HG03457 (cell line): ENCODE measurements at regions not wholly inside any gene's neighbourhood (a gene's known extent, or its start where the extent isn't known, plus 50 kb on each side); places are given as distances from the start of the nearest gene placed in this dataset.

ENCODE experiments used
- ATAC-seq: cut with Tn5 transposase; IDR thresholded peaks from one replicate; pipeline ENCODE4 v1.9.1; 2021; ENCODE audit warnings: moderate number of reproducible peaks; ENCODE audit not compliant: unreplicated experiment

DNA sequence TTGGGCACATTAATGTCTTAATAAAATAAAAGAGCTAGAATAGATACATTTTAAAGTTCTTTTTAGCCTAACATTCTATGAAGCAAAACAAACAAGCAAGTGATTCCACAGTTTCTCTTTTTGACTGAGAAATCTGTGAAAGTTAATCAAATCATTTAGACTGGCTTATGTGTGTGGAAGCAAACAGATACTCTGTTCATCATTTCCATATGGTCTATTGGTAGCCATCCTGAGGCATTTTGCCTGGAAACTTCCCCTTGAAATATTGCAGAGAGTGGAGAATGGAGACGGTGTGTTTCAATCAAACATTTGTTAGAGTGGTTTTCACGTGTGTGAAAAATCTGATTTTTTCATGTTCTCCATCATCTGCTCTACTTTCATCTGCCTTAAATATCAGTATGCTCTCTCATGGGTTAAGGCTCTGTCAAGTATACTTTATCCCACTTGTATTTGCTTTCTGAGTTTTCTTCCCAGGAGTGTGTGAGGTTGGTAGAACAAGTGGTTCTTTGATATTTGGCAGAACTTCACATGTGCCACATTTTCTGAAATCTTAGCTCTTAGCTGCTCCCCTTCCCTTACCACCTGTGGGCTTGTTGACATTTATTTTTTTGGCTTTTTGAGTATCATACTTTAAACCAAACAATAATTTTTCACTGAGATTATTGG, 139.1 kb upstream of the PTGFR start:
- no peak for ATAC-seq

- no peak for ATAC-seq
Measured at GRCh38 chr1:78355656-78356055, 135.1 kb upstream of the PTGFR start.

GRCh38 chr1:78358165-78358564, 132.6 kb upstream of the PTGFR start:
- no peak for ATAC-seq

- ATAC-seq = no peak
Measured at GRCh38 chr1:78359666-78360065, 131.1 kb upstream of the PTGFR start.

- ATAC-seq = no peak
Measured at GRCh38 chr1:78360584-78360983, 130.2 kb upstream of the PTGFR start.

DNA sequence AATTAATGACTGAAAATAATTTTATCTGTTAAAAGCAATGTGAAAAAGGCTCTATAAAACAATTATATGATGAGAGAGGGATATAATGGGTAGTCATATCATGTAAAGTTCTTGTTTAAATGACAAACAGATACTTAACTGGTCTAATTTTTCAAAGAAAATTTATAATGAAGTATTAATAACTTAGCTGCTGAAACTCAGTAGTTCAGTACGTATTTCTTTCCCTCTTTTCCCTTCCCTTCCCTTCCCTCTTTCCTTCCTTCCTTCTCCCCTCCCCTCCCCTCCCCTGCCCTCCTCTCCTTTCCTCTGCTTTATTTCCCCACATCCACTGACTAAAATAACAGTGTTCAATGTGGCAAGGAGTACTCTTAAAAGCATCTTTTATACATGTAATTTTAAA, 123.1 kb upstream of the PTGFR start:
- no peak for ATAC-seq

DNA sequence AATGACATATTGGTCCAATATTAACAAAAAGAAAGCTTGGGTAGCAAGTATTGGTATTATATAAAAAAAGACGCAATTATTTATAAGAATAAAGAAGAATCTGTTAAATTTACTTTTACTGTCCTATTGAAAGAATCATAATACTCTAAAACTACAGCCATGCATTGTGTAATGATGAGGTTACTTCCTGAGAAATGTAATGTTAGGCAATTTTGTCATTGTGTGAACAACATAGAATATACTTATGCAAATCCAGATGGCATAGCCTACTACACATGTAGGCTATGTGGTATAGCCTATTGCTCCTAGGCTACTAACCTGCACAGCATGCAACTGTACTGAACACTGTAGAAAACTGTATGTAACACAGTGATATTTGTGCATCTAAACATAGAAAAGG, 121.2 kb upstream of the PTGFR start:
- no peak for ATAC-seq

GRCh38 chr1:78370356-78370755, 120.4 kb upstream of the PTGFR start:
- ATAC-seq = peak; percentile 68

- peak; percentile 62 for ATAC-seq
Measured at GRCh38 chr1:78370779-78371482, 119.8 kb upstream of the PTGFR start.

- no peak for ATAC-seq
Measured at GRCh38 chr1:78373676-78374075, 117.1 kb upstream of the PTGFR start.

DNA sequence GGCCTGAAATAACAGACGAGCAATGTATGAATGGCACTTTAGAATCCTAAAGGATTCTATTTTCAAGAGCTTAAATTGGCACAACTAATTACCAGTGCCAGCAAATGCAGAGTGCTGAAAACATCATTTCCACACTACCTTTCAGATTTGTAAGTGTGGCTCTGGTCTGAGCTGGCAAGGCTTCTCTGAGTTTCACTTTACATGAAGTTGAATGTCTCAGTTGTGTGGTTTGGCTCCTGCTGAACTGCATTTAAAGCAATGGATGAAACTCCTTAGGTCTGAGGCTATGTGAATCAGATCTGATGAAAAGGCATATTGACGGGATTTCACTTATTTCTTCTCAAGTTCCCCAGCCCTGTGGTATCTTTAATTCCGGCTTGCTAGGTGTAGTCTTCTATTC, 114.8 kb upstream of the PTGFR start:
- no peak for ATAC-seq

DNA sequence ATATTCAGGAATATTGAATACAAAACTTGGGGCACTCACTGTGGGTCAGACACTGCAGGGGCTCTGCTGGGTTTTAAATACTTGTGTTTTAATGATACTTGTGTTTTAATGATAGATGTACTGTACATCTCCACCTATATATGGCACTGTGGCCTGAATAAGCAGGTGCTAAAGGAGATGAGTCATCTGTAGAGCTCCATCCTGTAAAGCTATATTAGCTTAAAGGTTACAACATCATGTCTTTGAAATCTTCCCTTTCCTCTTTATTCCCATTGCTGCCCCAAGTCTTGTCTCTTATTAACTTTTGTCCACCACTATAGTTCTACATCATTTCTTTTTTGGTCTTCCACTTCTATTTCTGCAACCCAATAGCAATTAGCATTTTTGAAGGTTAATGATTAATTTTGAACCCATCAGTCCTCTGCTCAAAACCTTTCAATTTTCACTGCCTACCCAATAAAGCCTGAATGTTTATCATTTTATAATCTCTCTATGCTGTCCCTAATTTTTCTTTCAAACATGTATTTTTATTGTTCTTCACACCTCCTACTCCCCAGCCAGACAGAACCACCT, 113.3 kb upstream of the PTGFR start:
- ATAC-seq = peak; percentile 96

DNA sequence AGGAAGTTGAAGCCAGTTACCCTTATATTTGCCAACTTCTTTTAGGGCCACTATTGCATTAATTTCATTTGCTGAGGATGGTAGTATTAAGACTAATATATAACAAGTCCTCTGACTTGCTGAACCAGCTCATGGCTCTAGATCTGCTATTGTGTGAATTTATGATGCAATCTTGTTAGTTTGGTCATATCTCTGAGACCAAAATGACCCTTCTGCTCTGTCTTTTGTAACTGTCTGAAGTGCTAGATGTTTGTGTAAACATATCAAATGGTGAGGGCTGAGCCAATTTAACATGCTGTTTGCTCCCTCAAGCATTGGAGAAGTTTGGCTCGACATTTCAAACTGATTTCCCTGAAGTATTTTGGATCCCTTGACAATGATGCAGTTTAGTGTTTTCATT, 106.9 kb upstream of the PTGFR start:
- no peak for ATAC-seq

DNA sequence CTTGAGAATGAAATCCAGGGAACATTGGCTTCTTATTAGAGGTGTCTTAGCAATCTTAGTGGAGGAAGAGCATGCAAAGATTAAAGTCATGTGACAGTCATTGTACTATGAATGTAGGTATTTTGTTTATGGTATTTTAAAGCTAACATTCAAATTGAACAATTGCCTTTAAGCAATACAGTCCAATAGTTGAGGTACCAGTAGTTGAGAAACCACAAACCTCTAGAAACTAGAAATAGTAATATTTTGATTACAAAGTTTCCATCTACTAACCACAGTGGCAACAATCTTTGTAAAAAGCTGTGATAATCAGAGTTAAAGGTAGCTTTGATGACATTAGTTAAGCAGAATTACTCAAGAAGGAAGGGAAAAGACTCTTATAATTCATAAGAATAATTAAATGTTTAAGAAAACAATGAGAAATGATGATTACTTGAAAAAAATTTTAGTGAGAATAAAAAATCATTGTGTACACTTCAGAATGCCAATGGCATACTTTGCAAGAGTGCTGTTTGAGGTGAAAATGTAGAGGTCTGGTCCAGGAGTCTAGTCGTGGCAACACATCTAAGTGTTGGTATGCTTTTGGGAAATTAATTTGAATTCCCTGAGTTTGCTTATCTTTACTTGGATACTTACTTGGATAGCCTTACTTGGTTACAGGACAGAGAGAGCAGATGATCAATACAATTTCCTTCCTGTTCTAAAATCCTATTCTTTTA, 104.9 kb upstream of the PTGFR start:
- peak; percentile 92 for ATAC-seq

GRCh38 chr1:78387201-78387600, 103.6 kb upstream of the PTGFR start:
- ATAC-seq = no peak

DNA sequence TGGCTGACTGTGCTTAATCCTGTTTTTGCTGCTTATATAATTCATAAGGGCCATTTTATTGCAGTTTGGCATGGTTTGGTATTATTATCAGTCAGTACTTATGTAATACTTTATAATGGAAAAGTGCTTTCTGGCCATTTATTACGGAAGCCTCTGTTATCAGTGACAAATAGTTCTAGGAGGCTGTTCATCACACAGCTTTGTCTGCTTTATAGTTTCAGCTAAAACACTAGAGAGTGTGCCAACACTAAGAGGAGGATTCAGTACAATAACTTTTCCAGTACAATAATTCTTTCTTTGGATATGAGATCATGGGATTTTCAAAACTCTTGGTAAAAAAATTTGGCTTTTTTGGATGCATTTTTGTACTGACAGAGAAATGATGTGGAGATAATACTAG, 102.9 kb upstream of the PTGFR start:
- ATAC-seq = no peak

GRCh38 chr1:78388275-78388674, 102.5 kb upstream of the PTGFR start:
- ATAC-seq = no peak

GRCh38 chr1:78401148-78401547, 89.6 kb upstream of the PTGFR start:
- ATAC-seq = no peak

- no peak for ATAC-seq
Measured at GRCh38 chr1:78408192-78408591, 82.6 kb upstream of the PTGFR start.

- no peak for ATAC-seq
Measured at GRCh38 chr1:78408810-78409209, 82.0 kb upstream of the PTGFR start.

DNA sequence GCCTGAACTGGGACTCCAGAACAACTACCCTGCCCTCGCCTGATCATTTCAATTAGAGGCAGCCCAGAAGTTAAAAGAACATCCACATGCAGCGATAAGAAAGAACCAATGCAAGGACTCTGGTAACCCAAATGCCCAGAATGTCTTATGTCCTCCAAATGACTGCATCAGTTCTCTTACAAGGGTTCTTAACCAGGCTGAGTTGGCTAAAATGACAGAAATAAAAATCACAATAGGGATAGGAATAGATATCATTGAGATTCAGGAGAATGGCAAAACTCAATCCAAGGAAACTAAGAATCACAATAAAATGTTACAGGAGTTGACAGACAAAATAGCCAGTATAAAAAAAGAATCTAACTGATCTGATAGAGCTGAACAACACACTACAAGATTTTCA, 80.1 kb upstream of the PTGFR start:
- no peak for ATAC-seq

GRCh38 chr1:78411707-78412106, 79.1 kb upstream of the PTGFR start:
- ATAC-seq = no peak
